ENCODE measurements at regions not wholly inside any gene's neighbourhood (a gene's known extent, or its start where the extent isn't known, plus 50 kb on each side); places are given as distances from the start of the nearest gene placed in this dataset.

DNA sequence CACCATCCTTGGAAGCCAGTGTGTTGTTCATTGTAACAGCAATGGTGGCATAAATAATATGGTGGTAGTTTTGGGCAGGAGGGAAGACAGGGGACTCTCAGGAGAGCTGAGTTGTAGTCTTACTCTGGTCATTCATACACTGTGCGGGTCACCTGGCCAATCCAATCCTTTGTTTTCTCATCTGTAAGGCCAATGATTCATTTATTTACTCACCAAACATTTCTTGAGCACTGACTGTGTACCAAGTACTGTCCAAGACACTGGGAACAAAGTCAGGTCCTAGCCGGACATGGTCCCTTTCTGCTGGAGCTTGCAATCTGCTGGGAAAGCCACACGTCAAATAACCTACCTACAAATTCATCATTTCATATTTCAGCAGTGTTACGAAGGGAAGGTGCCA is 302.7 kb downstream of the CYP26B1 start:
- TF ChIP-seq POLR2AphosphoS5 (IDR thresholded peaks at IDR 0.05; ENCODE audit: low read depth) (no peak), EZH2phosphoT487 (IDR thresholded peaks at IDR 0.05; ENCODE audit: unreplicated experiment) (no peak), EZH2 (IDR thresholded peaks at IDR 0.05; ENCODE audit: low read depth, unreplicated experiment) (no peak), ZNF114 (CRISPR knock-in tag; IDR thresholded peaks at IDR 0.05) (no peak), STAT1 (IDR thresholded peaks at IDR 0.05; ENCODE audit: unreplicated experiment) (no peak), NANOG (IDR thresholded peaks at IDR 0.05; ENCODE audit: borderline replicate concordance) (no peak), CREB1 (CRISPR knock-in tag; IDR thresholded peaks at IDR 0.05; ENCODE audit: low read depth) (no peak), ZNF331 (CRISPR knock-in tag; IDR thresholded peaks at IDR 0.05; ENCODE audit: low read depth) (no peak), JUNB (IDR thresholded peaks at IDR 0.05; ENCODE audit: unreplicated experiment) (no peak)
- TF ChIP-seq, protein P1, sequence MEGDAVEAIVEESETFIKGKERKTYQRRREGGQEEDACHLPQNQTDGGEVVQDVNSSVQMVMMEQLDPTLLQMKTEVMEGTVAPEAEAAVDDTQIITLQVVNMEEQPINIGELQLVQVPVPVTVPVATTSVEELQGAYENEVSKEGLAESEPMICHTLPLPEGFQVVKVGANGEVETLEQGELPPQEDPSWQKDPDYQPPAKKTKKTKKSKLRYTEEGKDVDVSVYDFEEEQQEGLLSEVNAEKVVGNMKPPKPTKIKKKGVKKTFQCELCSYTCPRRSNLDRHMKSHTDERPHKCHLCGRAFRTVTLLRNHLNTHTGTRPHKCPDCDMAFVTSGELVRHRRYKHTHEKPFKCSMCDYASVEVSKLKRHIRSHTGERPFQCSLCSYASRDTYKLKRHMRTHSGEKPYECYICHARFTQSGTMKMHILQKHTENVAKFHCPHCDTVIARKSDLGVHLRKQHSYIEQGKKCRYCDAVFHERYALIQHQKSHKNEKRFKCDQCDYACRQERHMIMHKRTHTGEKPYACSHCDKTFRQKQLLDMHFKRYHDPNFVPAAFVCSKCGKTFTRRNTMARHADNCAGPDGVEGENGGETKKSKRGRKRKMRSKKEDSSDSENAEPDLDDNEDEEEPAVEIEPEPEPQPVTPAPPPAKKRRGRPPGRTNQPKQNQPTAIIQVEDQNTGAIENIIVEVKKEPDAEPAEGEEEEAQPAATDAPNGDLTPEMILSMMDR (conservative IDR thresholded peaks at IDR 0.05; ENCODE audit: low read depth in 2 of 2): no peak
- TF ChIP-seq, protein P2, sequence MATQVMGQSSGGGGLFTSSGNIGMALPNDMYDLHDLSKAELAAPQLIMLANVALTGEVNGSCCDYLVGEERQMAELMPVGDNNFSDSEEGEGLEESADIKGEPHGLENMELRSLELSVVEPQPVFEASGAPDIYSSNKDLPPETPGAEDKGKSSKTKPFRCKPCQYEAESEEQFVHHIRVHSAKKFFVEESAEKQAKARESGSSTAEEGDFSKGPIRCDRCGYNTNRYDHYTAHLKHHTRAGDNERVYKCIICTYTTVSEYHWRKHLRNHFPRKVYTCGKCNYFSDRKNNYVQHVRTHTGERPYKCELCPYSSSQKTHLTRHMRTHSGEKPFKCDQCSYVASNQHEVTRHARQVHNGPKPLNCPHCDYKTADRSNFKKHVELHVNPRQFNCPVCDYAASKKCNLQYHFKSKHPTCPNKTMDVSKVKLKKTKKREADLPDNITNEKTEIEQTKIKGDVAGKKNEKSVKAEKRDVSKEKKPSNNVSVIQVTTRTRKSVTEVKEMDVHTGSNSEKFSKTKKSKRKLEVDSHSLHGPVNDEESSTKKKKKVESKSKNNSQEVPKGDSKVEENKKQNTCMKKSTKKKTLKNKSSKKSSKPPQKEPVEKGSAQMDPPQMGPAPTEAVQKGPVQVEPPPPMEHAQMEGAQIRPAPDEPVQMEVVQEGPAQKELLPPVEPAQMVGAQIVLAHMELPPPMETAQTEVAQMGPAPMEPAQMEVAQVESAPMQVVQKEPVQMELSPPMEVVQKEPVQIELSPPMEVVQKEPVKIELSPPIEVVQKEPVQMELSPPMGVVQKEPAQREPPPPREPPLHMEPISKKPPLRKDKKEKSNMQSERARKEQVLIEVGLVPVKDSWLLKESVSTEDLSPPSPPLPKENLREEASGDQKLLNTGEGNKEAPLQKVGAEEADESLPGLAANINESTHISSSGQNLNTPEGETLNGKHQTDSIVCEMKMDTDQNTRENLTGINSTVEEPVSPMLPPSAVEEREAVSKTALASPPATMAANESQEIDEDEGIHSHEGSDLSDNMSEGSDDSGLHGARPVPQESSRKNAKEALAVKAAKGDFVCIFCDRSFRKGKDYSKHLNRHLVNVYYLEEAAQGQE (IDR thresholded peaks at IDR 0.05; ENCODE audit: unreplicated experiment): no peak
- TF ChIP-seq, protein P3, sequence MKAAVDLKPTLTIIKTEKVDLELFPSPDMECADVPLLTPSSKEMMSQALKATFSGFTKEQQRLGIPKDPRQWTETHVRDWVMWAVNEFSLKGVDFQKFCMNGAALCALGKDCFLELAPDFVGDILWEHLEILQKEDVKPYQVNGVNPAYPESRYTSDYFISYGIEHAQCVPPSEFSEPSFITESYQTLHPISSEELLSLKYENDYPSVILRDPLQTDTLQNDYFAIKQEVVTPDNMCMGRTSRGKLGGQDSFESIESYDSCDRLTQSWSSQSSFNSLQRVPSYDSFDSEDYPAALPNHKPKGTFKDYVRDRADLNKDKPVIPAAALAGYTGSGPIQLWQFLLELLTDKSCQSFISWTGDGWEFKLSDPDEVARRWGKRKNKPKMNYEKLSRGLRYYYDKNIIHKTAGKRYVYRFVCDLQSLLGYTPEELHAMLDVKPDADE (IDR thresholded peaks at IDR 0.05): no peak
- TF ChIP-seq, protein P4, sequence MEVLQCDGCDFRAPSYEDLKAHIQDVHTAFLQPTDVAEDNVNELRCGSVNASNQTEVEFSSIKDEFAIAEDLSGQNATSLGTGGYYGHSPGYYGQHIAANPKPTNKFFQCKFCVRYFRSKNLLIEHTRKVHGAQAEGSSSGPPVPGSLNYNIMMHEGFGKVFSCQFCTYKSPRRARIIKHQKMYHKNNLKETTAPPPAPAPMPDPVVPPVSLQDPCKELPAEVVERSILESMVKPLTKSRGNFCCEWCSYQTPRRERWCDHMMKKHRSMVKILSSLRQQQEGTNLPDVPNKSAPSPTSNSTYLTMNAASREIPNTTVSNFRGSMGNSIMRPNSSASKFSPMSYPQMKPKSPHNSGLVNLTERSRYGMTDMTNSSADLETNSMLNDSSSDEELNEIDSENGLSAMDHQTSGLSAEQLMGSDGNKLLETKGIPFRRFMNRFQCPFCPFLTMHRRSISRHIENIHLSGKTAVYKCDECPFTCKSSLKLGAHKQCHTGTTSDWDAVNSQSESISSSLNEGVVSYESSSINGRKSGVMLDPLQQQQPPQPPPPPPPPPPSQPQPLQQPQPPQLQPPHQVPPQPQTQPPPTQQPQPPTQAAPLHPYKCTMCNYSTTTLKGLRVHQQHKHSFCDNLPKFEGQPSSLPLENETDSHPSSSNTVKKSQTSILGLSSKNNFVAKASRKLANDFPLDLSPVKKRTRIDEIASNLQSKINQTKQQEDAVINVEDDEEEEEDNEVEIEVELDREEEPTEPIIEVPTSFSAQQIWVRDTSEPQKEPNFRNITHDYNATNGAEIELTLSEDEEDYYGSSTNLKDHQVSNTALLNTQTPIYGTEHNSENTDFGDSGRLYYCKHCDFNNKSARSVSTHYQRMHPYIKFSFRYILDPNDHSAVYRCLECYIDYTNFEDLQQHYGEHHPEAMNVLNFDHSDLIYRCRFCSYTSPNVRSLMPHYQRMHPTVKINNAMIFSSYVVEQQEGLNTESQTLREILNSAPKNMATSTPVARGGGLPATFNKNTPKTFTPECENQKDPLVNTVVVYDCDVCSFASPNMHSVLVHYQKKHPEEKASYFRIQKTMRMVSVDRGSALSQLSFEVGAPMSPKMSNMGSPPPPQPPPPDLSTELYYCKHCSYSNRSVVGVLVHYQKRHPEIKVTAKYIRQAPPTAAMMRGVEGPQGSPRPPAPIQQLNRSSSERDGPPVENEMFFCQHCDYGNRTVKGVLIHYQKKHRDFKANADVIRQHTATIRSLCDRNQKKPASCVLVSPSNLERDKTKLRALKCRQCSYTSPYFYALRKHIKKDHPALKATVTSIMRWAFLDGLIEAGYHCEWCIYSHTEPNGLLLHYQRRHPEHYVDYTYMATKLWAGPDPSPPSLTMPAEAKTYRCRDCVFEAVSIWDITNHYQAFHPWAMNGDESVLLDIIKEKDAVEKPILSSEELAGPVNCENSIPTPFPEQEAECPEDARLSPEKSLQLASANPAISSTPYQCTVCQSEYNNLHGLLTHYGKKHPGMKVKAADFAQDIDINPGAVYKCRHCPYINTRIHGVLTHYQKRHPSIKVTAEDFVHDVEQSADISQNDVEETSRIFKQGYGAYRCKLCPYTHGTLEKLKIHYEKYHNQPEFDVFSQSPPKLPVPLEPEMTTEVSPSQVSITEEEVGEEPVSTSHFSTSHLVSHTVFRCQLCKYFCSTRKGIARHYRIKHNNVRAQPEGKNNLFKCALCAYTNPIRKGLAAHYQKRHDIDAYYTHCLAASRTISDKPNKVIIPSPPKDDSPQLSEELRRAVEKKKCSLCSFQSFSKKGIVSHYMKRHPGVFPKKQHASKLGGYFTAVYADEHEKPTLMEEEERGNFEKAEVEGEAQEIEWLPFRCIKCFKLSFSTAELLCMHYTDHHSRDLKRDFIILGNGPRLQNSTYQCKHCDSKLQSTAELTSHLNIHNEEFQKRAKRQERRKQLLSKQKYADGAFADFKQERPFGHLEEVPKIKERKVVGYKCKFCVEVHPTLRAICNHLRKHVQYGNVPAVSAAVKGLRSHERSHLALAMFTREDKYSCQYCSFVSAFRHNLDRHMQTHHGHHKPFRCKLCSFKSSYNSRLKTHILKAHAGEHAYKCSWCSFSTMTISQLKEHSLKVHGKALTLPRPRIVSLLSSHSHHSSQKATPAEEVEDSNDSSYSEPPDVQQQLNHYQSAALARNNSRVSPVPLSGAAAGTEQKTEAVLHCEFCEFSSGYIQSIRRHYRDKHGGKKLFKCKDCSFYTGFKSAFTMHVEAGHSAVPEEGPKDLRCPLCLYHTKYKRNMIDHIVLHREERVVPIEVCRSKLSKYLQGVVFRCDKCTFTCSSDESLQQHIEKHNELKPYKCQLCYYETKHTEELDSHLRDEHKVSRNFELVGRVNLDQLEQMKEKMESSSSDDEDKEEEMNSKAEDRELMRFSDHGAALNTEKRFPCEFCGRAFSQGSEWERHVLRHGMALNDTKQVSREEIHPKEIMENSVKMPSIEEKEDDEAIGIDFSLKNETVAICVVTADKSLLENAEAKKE (CRISPR knock-in tag; IDR thresholded peaks at IDR 0.05): no peak
